ENCODE measurements at regions not wholly inside any gene's neighbourhood (a gene's known extent, or its start where the extent isn't known, plus 50 kb on each side); places are given as distances from the start of the nearest gene placed in this dataset.

GRCh38 chr14:89620436-89620835 is 203.4 kb upstream of the FOXN3 start:
- TF ChIP-seq, protein P1, sequence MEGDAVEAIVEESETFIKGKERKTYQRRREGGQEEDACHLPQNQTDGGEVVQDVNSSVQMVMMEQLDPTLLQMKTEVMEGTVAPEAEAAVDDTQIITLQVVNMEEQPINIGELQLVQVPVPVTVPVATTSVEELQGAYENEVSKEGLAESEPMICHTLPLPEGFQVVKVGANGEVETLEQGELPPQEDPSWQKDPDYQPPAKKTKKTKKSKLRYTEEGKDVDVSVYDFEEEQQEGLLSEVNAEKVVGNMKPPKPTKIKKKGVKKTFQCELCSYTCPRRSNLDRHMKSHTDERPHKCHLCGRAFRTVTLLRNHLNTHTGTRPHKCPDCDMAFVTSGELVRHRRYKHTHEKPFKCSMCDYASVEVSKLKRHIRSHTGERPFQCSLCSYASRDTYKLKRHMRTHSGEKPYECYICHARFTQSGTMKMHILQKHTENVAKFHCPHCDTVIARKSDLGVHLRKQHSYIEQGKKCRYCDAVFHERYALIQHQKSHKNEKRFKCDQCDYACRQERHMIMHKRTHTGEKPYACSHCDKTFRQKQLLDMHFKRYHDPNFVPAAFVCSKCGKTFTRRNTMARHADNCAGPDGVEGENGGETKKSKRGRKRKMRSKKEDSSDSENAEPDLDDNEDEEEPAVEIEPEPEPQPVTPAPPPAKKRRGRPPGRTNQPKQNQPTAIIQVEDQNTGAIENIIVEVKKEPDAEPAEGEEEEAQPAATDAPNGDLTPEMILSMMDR (IDR thresholded peaks at IDR 0.05; ENCODE audit: low read depth, low read length): no peak
- DNase-seq (ENCODE audit: extremely low read depth, low read depth): no peak

DNA sequence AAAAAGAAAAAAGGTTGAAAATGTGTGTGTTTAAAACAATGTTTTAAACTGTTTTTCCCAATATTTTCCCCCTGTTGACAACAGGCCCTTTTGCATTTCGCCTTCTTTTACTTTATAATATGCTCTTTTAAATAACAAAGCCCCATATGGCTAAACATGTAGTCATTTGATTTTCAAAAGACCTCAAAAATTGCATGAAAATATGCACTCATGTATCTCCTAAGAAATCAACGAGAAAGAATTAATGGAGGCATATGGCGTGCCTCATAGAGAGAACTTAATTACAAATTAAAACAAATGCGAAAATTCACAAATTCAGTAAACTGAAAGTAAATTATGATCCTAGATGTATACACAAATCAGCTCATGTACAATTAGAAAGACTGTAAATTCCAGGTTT is 202.6 kb upstream of the FOXN3 start:
- no peak for DNase-seq (ENCODE audit: extremely low read depth, low read depth)
- TF ChIP-seq, protein P1 (IDR thresholded peaks at IDR 0.05; ENCODE audit: low read depth, low read length): no peak

DNA sequence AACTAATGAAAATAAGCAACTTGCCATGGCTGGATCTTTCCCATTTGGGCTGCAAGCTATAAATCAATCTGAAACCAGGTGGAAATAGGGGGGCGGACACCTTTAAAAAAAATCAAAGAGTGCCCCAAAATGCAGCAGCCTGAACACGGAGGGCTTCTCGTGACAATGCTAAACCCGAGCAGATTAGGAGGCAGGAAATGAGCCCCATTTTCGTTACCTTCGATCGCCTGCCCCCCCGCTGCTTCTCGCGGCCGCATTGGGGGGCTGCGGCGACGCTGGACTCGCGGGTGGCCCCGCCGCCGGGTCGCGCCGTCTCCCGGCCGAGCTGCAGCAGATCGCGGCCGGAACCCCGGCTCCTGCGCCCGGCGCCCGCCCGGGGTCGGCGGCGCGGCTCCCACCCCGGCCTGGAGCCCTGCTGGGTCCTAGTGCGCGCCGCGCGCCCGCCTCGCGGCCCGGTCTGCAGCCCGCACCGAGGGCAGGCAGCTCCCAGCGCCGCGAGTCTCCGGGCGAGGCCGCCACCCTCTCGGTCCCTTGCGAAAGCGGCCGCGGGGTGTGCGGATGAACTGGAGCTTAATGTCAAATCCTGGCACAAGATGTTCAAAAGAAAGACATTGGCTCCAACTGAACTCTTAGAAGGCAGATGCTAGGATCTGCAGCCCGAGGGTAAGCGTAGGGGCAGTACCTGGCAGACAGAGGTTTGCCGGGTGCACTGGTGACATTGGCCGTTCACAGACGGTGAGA is 201.9 kb upstream of the FOXN3 start:
- TF ChIP-seq, protein P1 (IDR thresholded peaks at IDR 0.05; ENCODE audit: low read depth, low read length): no peak
- no peak for DNase-seq (ENCODE audit: extremely low read depth, low read depth)

DNA sequence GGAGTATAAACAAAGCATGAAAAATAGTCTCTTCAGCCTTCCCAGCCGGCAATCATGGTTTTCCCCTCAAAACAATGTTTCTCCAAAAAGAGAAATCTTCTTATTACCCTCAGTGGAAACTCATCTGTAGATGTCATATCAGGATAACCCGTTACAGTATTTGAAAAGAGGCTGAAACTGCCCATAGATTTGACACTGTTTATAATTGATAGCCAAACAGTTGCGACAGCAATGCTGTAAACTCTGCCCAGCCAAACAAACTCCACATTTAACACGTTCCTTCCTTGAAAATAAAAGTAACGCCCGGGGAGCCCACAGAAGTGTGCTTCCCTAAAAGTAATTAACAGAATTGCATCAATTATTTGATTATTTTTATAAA is 201.3 kb upstream of the FOXN3 start:
- no peak for DNase-seq (ENCODE audit: extremely low read depth, low read depth)
- TF ChIP-seq, protein P1 (IDR thresholded peaks at IDR 0.05; ENCODE audit: low read depth, low read length): no peak

- TF ChIP-seq, protein P1 (IDR thresholded peaks at IDR 0.05; ENCODE audit: low read depth, low read length): no peak
- no peak for DNase-seq (ENCODE audit: extremely low read depth, low read depth)
These were observed 200.7 kb upstream of the FOXN3 start for GRCh38 chr14:89617481-89618329.

- TF ChIP-seq, protein P1 (IDR thresholded peaks at IDR 0.05; ENCODE audit: low read depth, low read length): no peak
- DNase-seq (ENCODE audit: extremely low read depth, low read depth): no peak
These were observed 199.9 kb upstream of the FOXN3 start for GRCh38 chr14:89616852-89617341.

DNA sequence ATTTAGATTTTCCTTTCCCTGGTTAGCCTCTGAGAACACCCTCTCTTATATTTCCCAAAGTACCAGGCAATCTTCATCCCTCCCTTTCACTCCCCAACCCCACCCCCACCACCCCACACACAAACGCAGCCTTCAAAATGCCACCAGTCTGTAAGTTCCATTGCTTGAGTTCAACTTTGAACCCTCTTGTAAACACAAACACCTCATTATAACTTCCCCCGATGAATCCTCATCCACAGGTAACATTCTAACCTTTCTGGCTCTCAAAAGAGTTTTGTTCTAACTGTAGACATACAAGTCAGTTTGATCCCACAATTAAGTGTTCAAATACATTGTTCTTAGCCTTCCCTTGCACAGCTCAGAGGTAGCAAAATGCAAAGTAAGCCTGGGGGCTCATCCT is 199.4 kb upstream of the FOXN3 start:
- TF ChIP-seq, protein P1 (IDR thresholded peaks at IDR 0.05; ENCODE audit: low read depth, low read length): no peak
- no peak for DNase-seq (ENCODE audit: extremely low read depth, low read depth)

All from AG09319 (cell line).